NCI-H69 (cell line): ENCODE measurements at regions not wholly inside any gene's neighbourhood (a gene's known extent, or its start where the extent isn't known, plus 50 kb on each side); places are given as distances from the start of the nearest gene placed in this dataset.
"Not testable (repeated sequence)": the region's sequence is repeated elsewhere in the genome, so short reads cannot be mapped to it uniquely, and the experiment has no call there.

Experiments used
- DNase-seq: peaks from one replicate; lab custom pipeline; 2025; lab: John Stamatoyannopoulos, UW

DNA sequence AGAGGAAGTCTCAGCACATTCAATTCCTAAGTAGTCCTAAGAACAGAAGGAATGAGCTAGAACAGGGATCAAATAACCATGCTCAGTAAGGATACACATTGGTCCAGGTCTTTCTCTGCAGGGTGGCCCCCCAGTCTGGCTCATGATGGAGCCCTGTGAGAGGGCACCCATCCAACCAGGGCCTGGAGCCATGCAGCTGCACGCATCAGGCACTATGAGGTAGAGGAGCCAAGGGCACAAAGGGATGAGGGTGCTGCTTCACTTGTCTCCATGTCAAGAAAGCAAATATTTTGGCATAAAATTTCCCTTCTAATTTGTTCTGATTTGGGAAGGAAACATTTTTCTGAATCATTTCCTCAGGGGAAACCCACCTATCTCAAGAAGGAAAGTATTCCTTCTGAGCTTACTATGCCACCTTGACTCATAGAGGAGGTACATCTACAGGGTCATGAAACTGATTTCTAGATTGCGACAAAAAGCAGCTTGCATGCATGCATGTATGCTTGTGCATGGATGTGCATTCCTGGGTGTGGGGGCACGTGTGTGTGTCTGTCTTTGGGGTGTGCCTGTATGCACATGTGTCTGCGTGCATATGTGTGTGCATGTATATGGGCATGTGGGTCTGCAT, 600.3 kb downstream of the MID1IP1 start:
- DNase-seq = no peak

GRCh38 chrX:39402158-39402557, 600.9 kb downstream of the MID1IP1 start:
- DNase-seq = no peak

- no peak for DNase-seq
Measured at GRCh38 chrX:39406799-39407198, 605.5 kb downstream of the MID1IP1 start.

DNA sequence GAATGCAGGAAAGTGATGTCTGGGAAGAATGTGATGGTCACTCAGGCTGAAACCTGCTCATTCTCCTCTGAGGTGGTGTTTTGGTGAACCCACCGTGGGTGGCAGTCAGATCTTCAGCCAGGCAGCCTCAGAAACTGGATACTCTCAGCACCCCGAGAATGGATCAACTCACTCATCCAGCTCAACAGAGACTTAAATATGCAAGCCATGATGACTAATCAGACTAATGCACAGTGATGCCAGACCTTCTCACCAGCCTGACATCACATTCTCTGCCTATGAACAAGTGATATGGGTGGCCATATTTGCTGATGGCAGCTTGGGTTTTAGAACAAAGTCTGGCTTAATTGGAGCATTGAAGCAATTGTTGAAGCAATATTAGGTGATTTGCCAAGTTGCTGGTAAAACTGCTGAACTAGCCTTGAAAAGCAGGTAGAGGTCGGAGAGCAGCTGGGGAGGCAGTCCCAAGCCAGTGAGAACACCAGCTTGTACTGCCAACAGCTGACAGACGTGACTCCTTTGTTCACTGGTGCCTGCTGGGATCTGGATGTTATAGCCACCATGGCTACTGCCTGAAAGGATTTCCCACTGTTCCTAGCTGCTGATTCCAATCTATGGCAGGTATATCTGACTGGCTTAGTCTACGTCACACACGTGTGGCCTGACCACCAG, 608.1 kb downstream of the MID1IP1 start:
- peak; percentile 60 for DNase-seq

DNA sequence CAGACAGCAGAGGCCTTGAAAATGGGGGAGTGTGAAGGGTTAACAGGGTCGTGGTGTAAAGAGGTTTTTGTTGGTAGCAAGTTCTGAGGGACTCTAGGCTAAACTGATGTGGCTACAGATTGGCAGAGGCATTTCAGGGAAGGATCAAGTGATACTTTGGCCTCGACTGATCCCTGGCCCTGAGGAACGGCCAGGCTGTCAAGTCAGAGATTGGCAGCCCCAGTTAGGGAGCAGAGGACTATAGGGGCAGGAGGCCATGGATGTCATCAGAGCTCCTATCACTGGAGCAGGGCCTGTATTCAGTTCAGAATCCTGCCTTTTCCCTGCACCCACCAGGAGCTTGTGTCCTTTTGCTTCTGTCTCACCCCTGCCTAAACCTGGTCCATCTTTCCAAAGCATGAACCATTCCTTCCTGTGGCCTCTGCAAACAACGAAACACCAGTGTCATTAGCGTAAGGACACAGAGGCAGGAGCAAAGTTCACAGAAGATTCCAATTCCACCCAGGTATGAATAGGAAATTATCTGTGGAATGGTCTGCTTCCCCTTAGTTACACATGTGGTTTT, 613.1 kb downstream of the MID1IP1 start:
- DNase-seq = no peak

DNA sequence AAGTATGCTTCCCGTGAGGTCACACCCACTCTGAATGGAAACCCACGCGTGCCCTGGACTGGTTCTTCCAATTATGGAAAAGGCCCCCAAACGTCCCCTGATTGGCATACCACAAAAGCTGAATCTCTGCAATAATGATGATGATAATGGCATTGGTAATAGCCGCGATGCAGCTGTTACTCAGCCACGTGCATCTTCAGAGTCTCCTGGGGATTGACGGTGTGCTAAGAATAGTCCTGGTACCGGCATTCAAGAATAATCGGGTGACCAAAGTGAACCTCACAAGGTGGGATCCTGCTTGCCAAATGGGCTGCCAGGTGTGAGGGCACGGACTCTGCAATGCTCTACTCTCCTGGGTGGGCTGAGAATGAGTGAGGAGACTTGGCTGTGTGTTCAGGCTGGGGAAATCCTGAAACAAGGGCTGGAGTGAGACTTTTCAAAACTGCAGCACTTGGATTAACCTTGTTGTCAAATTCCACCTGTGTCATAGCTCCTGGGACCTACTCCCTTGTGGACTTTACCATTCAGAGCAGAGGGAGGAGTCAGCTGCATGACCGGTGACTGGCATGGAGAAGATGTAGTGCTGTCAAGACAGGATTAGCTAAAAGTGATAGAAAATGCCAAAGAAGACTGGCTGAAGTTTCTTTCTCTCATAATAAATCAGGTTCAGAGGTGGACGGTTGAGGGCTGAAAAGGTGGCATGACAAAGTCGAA, 615.4 kb downstream of the MID1IP1 start:
- no peak for DNase-seq

DNA sequence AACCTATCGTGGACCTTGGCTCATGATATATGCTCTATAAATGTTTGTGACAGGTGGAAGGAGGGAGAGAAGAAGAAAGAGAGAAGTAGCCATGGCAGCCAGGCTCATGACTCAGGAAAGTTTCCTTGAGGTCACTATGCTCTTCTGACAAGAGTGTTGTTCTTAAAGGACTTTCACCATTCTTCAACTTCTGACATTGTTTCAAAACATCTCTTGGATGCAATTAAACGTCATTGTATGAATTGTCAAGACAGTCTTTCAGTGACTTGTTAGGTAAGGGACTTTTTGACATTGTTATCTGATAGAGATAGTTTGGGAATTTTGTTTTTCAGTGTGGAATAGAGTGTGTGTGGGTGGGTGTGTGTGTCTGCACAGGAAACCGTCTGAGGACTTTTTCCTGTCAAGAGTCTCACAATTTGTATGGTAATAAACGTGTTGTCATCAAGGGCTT, 617.0 kb downstream of the MID1IP1 start:
- DNase-seq = no peak

- peak; percentile 3 for DNase-seq
Measured at GRCh38 chrX:39418731-39419638, 617.7 kb downstream of the MID1IP1 start.

DNA sequence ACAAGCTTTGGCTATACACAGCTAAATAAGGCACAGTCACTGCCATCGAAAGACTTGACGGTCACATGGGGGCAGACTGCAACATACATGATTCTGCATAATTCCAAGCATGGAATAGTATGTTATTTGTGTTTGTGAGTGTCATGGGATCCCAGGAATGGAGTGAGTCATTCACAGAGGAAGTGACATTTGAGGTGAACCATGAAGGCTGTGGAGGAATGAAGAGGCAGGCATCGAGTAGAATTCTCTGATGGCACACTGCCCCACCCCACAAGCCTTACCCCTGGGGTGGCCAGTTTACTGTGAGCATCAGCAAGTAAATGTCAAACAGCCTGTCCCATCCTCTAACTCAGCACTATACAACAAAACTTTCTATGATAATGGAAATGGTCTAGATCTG, 619.7 kb downstream of the MID1IP1 start:
- DNase-seq = no peak

- DNase-seq = no peak
Measured at GRCh38 chrX:39425124-39425806, 624.0 kb downstream of the MID1IP1 start.

DNA sequence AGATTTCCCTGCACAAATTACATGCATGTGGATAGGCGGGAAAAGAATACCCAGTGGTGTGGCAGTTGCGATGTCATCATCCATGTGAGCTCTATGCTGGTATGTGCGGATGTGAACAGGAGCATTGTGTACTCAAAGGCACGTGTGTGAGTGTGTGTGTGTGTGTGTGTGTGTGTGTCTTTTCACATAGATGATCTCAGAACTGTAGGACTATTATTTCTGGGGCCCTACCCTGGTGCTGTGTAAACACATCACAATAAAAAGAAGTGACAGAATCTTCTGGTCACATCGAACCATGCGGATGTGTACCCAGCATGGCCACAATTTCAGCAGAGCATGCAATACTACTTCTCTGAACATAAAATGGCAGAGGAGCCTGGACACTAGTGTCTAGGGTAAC, 624.8 kb downstream of the MID1IP1 start:
- DNase-seq = peak; percentile 11

GRCh38 chrX:39427492-39427891, 626.2 kb downstream of the MID1IP1 start:
- peak; percentile 22 for DNase-seq

GRCh38 chrX:39427906-39428305, 626.6 kb downstream of the MID1IP1 start:
- DNase-seq = no peak

DNA sequence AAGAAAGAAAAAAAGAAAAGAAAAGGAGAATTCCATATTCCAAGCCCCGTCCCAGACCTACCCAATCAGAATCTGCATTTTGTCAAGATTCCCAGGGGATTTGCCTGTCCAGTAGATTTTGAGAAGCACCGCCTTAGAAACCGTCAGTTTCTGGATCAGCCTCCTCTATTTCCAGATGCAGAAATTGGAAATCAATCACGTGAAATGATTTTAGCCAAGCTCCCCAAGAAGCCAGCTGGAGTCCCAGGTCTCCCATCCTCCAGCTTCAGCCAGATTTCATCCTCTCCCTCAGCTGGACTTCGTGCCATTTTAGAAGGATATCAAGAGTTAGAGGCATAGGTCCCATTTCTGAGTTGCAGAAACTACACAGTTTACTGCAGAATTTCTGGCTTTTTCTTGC, 629.3 kb downstream of the MID1IP1 start:
- DNase-seq = no peak

GRCh38 chrX:39431893-39432292, 630.6 kb downstream of the MID1IP1 start:
- peak; percentile 6 for DNase-seq

GRCh38 chrX:39434671-39435070, 633.4 kb downstream of the MID1IP1 start:
- DNase-seq = not testable (repeated sequence)

DNA sequence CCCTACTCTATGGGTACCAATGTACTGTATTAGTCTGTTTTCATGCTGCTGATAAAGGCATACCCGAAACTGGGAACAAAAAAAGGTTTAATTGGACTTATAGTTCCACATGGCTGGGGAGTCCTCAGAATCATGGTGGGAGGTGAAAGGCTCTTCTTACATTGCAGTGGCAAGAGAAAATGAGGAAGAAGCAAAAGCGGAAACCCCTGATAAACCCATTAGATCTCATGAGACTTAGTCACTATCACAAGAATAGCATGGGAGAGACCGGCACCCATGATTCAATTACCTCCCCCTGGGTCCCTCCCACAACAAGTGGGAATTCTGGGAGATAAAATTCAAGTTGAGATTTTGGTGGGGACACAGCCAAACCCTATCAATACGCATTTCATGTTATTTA, 635.3 kb downstream of the MID1IP1 start:
- not testable (repeated sequence) for DNase-seq

DNA sequence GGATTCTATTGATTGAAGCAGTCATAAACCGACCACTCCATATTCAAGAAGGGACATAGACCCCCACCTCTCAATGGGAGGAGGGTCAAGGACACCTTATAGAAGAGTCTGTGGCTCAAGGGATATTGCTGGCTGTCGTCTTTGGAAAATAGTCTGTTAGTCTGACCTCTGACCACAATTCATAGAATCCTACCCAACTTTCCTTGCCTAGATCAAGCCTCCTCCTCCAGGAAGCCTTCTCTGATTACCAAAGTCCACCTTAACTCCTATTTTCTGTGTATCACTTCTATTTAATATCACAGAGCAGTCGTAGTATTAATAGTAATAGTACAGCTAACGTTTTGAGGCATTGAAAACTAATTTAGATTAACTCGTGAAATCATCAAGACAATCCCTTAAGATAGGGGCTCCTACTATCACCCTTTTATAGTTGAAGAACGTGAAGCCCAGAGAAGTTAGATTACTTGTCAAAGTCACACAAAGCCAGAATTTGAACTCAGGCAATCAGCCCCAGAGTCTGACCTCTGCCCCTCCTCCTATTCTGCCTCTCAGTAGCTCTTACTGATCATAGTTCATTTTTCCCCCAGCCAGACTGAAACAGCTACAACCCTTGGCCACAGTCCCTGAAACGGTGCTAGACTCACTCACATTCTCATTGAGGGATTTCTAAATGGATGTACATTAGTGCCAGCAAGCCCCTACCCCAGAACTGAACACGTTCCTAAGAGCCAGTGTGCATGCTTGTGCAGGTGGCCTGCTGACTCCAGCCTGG, 636.6 kb downstream of the MID1IP1 start:
- DNase-seq = no peak

DNA sequence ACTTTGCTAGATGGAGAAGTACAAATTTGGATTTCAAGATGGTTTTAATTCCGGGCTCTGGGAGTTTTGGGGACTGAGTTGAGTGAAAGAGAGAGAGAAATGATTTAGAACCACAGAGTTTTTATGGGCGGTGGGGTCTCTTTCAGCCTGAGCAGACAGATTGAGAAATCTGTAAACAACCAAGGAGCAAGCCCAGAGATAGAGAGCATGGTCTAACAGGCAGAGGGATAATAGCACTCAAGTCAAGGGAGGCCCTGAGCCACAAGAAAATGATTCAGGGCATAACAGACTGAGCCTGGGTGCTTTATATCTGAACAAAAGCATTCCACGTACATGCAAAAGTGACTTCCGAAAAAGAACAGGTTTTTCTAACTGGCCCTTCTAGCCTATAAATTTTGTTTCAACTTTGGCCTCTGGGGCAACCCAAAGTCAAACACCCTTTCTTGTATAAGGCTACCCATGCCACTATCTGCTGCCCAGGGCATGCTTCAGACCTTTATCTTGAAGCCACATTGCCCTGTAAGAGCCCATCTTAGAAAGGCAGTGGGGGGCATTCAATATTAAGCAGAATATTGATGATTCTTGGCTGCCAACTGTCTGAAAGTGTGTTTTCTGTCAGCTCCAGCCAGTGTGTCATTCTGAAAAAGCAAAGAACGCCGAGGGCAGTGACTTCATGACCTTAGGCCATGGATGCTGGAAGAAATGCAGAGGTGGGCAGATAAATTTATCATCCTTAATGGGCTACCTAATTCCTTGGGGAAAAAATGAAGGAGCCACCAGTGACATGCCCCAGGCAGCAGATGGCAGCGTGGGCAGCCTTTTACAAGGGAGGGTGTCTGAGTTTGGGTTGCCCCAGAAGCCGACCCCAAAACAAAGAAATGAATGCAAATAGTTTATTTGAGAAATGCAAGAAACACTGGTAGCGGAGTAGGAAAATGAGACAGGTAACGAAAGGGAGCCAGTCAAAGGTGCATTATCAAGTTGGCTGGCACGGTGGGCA, 637.6 kb downstream of the MID1IP1 start:
- peak; percentile 28 for DNase-seq
